TTC549 (cell line): ENCODE measurements at regions not wholly inside any gene's neighbourhood (a gene's known extent, or its start where the extent isn't known, plus 50 kb on each side); places are given as distances from the start of the nearest gene placed in this dataset.
"Not testable (repeated sequence)": the region's sequence is repeated elsewhere in the genome, so short reads cannot be mapped to it uniquely, and the experiment has no call there.

Experiments
- FAIRE-seq: peaks from 2 replicates; lab custom pipeline; 2012; peaks lifted over from hg19 to GRCh38; lab: Jason Lieb, UNC

DNA sequence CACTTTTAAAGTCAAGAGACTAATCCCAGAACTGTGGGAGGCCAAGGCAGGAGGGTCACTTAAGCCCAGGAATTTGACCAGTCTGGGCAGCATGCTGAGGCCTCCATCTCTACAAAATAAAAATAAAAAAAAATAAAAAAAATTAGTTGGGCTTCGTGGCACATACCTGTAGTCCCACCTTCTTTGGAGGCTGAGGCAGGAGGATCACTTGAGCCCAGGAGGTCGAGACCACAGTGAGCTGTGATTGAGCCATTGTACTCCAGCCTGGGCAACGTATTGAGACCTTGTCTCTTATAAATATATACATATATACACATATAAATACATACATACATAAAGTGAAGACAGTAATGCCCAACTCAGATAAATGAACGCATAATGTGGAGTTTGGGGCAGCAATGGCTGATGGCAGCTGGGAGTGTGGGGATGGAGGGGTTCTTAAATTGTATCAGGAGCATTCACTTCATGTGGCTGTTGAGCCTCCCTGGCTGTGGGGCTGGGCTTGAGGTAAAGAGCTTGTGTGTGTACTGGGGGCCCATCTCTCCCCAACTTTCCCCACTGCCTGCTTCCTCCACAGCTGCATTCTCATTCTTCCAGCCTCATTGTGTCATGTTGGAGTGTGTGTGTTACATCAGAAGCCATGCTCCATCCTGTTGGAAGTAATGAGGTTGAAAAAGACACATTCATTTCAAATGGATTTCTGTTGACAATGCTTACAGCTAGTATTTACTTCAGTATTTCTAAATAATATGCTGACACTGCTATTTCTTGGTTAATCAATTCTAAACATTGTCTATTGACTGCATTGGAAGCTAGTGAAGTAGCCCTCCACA lies 96.5 kb upstream of the HS6ST1 start:
- no peak for FAIRE-seq

DNA sequence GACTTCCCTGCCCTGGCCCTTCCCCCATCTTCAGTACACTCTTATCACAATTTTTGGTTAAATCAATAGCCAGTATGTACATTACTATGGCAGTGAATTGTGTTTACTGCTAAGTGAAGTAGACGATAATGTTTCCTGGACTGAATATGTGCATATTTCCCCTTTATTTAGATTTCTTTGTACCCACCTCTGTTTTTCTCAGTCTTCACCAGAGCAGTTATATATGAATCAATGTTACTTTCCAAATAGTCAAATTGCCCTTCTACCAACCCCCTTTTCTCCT lies 97.1 kb upstream of the HS6ST1 start:
- no peak for FAIRE-seq

DNA sequence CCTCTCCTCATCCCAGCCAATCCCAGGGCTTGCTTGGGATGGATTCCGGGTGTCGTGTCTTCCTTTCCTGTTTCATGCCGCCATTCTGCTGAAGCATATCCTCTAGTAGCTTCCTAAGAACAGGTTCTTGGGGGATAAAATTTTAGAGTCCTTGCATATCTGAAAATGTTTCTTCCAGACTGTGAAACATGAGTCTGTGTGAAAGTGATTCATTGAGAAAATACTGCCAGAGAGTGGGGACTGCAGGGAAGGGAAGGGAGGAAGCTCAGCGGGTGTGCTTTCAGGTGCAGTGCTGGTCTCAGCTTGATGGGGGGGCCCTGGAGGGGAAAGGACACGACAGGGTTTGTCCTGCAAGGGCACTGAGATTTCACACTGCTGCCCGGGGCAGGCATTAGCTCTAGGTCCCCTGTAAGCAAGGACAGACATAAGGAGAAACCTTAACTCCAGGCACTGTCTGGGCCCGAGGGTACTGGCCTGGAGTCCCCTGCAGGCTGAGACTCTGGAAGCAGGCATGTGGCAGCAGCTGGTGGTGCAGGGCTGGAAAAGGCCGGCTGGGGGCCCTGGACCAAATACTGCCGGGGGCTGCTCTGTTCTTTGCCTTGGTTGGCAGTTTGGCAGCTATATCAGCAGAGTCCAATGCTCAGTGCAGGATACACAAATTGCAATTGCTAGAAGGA lies 97.6 kb upstream of the HS6ST1 start:
- FAIRE-seq = no peak

DNA sequence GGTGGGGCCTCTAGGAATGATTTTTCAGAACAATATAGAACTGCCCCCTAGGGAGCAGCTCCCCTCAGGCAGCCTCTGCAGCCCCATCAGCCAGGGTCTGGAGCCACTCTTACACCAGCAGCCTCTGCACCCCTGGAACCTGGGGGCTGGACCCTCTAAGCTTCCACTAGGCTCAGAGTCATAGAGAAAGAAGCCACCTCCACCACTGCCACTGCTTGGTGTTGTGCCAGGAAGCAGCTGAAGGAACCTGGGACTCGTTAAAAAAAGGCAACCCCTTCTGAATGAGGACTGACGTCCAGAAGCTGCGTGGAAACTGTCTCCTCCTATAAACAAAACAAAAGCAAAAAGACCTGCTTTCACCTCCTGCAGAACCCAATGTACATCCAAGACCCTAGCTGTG lies 98.1 kb upstream of the HS6ST1 start:
- no peak for FAIRE-seq

DNA sequence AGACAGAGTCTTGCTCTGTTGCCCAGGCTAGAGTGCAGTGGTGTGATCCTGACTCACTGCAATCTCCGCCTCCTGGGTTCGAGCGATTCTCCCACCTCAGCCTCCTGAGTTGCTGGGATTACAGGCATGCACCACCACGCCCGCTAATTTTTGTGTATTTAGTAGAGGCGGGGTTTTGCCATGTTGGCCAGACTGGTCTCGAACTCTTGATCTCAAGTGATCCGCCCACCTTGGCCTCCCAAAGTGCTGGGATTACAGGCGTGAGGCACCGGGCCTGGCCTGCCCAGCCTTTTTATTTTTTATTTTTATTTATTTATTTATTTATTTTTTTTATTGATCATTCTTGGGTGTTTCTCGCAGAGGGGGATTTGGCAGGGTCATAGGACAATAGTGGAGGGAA lies 98.6 kb upstream of the HS6ST1 start:
- not testable (repeated sequence) for FAIRE-seq

DNA sequence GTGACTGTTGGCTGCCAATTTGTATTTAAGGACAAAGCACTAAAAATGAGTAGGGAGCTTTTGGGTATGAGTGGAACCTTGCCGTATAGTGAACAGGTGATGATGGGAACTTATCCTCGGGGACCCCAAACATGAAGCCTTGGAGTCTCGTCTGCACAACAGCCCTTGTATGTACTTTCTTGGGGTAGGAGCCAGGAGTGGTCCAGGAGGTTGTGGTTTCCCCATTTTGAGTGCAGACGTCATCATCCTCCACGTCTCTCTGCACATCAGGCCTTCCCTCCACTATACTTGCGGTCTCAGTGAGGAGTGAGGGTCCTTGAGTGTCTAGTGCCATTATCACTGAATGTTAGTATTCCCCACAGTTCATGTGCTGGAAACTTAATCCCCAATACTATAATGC lies 101.5 kb upstream of the HS6ST1 start:
- FAIRE-seq = no peak

DNA sequence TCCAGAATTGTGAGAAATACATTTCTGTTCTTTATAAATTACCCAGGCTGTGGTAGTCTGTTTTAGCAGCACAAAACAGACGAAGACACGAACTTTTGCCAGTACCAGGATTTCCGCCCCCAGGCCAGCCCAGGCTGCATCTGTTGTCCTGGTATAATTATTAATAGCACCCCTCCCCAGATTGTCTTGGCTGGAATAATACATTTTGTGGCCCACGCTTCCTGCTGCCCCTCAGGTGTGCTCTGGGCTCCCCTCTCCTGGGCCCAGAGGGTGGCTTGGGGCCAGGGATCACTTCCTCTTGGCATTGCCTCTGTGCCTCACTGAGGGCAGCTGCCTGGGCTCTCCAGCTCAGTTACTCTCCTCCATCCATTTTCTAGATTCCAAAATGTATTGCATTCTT lies 102.1 kb upstream of the HS6ST1 start:
- FAIRE-seq = no peak

DNA sequence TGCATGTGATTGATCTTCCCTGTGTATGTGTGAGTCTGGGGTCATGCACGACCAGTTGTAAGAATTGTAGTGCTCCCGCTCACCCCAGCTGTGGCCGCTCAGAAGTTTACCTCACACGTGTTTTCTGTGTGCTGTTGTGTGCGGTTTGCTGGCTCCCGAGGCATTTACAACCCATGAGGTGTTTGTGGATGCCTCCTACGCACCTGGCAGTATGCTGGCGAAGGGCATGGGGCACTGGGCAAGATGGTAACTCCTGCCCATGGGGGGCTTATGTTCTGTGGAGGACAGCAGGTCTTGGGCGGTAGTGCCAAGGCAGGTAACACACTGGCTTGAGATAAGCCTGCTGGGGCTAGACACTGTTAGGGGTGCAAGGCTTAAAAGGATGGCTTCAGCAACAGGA lies 102.6 kb upstream of the HS6ST1 start:
- FAIRE-seq = no peak

DNA sequence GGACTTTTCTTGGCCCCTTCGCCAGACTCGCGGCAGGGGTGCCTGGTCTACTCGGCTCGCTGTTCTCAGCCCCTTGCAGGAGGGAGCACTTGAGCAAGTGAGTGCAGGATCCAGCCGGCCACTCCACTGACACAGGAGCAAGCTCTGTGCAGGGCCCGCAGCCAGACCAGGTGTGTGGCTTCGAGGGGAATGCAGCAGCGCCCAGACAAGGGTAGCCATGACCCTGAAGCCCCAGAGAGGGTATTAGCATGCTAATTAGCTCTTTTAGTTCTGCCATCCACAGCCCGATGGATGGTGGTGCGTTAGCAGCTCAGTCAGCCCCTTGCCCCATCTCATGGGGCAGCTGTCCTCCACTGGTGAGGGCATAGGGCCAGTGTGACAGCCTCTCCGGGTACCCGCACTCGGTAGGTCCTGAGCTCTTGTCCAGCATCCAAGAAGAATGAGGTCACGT lies 103.2 kb upstream of the HS6ST1 start:
- FAIRE-seq = no peak

DNA sequence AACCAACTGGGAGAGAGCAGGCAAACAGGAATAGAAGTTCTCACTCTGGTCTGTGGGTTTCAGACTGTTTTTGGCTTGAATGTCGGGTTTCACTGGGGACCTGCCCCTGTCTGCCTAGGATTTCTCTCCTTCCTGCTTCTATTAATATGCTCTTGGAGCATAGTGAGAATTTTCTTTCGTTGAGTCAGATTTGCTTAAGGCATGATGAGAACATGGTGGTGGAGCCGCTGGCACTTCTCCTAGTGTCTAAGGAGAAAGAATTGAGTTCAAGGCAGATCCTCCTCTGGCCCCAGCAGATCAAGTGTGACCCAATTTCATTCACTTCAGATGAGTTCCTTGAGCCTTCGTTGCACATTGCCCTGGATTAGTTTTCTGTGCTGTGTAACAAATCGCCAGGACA lies 103.9 kb upstream of the HS6ST1 start:
- no peak for FAIRE-seq

DNA sequence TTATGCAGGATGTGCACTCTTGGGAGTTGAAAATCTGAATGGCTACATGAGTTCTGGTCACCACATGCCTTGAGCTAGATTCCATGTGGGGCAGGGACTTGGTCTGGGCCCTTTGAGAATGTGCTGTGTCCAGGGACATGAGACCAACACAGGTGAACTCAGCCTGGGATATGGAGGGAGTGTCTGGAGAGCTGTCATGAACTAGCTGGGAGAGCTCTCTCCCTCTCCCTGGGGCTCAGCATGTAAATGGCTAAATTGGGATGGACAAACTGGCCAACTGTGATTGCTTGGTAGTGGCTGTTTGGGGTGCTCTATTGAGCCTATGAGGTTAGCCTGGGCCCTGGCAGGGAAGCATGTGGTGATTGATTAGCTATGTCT lies 105.1 kb upstream of the HS6ST1 start:
- FAIRE-seq = no peak

DNA sequence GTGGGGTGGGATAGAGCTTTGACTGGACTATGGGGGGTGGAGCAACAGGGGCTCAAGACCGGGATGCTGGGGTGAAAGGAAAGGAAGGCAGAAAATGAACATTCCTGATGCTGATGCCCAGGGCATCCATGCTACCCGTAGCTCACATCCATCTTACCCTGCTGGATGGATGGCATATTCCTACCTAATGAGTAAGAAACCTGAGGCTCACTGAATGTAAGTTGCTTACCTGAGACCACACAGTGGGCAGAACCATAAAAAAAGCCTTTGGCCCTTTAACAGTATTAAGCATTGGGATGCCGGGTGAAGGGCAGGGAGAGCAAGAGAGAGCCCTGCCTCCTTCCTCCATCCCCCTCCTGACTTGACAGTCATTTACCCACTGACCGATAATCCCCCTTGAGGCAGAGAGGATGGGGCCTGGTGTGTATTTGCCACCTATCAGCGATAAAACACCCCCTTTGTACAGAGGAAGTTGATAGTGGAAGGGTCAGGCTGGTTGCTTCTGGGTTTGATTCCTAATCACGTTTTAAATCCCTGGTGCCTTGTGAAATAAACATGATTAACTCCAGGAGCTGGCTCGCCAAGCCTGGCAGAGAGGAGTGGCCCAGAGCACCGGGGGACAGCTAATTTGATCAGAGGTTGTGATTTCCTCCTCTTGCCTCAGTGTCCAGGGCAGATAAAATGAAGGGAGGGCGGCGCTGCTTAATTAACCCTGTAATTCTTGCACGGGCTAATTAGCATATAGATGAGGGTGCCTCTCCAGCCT lies 105.9 kb upstream of the HS6ST1 start:
- FAIRE-seq = no peak

DNA sequence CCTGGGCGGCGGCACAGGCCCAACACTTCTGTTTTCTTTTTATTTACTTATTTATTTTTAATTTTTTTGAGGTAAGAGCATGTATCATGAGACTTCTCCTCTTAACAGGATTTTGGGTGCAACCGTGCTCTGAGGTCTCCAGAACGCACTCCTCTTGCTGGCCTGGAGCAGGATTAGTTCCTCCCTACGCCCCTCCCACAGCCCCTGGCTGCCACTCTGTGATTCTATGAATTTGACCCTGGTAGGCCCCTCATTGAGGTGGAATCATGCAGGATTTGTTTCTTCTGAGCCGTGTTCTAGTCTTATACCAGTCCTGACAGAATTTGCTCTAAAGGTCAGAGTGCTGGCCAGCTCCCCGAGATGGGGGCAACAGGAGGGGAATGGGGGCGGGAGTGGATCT lies 106.5 kb upstream of the HS6ST1 start:
- FAIRE-seq = no peak

DNA sequence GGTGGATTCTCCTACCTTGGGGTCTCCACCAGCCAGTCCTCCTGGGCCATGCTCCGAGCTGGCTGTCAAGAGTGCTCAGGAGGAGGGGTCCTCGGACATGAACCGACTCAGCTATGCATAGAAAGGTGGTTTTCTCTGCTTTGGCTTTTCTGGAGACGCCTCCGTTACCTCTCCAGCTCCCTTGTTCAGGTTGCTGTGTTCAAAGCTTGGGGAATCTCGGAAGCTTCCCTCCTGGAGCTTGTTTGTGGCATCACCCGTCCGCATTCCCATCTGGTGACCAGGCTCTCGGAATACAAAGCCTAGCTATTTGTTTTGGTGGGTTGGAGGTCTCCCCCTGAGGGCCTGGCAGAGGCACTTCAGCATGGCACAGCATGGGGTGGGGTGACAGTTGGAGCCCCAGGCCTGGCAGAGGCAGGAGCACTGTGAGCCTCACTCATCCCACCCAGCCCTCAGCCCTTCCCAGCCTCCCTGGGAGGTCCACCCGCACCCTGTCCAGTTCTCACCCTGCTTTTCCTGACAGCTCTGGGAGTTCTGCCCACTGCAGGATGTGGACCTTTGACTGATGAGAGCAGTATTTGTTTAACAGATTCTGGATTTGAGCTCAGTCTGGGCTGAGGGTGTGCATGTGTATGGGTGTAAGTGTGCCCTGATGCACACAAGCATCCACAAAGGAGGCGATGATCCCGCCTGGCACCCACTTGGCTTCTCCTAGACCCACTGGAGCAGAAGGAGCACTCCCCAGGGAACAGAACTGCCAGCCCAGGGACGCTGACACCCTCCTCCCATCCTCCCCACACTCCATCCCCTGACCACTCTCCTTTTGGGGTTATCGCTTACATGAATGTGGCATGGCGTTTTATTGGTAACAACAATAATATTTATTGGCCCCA lies 107.3 kb upstream of the HS6ST1 start:
- FAIRE-seq = no peak

DNA sequence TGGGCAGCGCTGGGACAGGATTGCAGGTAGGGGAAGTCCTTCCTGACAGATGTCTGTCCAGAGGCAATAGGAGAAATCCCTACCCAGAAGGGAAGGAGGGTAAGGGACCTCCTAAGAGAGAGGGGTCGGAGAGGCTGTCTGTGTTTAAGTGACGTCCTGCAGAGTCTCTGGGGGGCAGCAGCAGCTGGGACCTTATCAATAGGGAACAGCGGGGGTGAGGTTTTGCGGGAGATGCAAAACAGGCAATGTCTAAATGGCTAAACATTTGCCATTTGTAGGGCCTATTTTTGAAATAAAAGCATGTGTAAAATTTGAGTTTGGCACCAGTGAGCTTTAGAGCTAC lies 108.7 kb upstream of the HS6ST1 start:
- no peak for FAIRE-seq

DNA sequence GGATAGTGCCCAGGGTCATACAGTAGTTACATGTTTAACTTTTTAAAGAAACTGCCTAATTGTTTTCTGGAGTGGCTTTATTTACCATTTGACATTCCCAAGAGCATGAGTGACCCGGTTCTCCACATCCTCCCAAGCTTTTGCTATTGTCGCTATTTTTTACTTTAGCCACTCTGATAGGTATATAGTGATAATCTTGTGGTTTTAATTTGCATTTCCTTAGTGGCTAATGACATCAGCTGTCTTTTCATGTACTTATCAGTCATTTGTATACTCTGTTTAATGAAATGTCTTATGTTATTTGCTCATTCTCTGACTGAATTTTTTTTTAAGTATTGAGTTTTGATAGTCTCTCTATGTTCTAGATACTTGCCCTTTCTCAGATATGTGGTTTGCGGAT lies 109.7 kb upstream of the HS6ST1 start:
- FAIRE-seq = no peak

DNA sequence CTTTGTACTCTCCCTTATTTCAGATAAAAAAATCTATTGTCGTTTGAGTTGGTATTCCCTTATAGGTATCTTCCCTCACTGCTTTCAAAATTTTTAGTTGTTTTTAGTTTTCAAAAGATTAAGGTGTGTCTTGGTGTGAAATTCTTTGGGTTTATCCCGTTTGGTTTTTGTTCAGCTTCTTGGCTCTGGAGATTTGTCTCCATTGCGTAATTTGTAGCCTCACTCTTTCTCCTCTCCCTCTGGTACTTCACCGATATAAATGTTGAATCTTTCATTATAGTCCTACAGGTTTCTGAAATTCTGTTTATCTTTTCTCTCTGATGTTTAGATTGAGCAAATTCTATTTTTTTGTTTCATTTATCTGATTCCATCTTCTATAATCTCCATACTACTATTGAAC lies 113.8 kb upstream of the HS6ST1 start:
- FAIRE-seq = no peak

DNA sequence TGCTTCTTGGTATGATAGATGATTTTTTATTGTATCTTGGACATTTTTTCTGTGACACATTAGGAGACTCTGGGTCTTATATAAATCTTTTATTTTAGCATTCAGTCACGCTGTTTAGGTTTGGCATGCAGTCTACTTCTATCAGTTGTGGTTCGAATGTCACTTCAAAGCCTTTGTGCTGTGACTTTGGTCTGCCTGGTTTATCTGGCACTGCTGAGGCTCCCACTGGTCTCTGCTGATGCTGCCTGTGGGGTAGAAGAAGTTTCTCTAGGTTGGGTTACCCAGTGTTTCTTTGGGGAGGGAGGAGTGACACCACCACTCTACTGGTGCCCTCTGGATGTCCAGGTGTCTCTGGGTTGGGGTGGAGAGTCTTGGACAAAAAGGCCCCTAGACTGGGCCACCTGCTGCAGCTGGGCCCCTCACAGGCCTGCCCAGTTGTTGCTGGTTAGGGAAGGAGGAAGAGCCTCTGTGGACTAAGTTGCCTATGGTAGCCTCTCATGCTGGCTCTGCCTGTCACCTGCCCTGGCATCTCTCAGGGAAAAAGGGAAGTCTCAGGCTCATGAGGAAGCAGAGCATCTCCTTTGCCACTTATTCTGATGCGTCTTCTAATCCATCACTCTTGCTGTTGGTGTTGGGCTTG lies 115.4 kb upstream of the HS6ST1 start:
- FAIRE-seq = no peak

DNA sequence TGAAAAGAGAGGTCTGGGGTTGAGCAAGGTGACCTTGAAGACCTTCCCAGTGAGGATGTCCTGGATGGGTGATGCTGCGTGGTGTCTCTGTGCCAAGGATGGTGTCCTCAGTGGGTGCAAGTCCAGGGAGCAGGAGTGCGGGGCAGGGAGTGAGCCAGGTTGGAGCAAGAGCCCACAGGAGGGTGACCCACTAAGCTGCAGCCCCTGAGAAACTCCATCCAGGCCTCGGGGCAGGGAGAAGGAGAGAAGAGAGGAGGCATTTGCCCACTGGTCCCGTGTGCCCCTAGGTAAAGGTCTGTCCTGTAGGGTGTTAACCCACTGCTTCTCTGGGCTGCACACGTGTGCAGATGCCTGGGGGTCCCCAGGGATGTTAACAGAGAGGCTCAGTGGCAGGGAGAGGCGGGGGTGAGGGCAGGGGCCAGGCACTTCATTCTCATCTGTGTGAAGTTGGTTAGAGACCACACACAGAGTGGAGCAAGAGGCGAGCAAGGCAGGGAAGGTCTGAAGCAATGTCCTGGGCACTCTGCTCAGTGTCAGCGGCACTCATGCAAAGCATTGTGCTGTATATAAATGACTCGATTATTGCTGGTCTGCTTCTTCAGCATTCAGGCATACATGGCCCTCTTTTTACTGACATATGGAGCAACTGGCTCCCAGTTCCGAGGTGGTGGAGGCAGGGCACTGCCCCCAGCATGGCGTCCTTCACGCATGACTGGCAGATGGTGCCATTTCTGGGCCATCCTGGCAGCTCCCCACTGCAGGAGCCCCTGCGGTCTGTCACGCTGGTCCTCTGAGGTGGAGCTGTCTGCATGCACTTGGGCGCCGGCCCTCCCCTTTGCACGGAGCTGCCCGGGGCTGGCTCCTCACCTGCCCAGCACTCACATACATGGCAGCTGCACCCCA lies 117.2 kb upstream of the HS6ST1 start:
- FAIRE-seq = no peak

DNA sequence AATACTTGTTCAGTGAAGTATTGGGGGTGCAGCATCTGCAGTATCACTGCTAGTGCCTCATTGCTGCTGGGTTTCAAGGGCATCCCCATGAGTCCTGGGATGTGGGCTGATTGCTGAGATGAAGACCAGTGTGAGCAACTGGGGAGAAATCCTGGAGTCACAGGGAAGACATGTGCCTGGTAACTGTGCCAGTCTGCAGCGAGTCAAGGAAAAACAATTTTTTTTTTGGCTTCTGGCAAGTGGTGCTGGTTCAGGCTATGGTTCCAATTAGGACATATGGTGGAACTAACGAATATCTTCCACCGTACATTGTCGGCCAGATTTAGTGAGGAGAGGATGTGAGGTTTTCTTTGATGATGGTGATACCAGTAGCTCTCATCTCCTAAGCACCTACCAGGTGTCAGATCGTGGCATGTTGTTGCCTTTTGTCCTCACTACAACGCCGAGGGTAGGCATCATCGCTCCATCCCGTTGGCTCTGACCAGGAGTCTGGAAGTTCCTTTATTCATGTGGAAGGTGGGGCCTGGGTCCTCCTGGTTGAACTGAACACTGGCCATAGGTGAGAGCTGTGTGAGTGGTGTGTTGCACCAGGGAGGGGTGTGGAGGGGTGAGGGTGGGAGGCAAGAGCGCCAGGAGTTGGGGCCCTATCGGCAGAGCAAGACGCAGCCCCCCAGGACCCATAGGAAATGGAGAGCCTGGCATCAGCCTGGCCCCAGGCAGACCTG lies 118.0 kb upstream of the HS6ST1 start:
- FAIRE-seq = no peak
